ENCODE measurements at regions not wholly inside any gene's neighbourhood (a gene's known extent, or its start where the extent isn't known, plus 50 kb on each side); places are given as distances from the start of the nearest gene placed in this dataset.
"Not testable (repeated sequence)": the region's sequence is repeated elsewhere in the genome, so short reads cannot be mapped to it uniquely, and the experiment has no call there.

DNA sequence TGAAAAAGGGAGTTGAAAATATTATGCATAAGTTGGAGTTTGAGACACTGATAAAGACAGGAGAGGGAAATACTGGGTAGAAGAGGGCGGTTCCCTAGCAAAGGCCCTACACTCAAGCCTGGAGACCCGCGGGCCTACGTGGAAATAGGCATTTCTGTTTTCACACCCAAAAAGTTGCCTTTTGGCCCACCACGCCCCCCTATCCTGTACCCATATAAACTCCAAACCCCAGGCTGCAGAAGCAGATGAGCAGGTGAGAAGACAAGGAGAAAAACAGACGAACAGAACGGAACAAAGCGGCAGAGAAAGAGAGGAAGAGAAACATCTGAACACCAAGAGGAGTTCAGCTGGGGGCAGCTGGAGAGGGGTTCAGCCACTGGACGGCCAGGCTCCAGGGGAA, 177.9 kb downstream of the GALC start:
- no peak for DNase-seq (ENCODE audit: low spot score)

- no peak for DNase-seq (ENCODE audit: low spot score)
Observed at GRCh38 chr14:87813686-87814085, 179.3 kb downstream of the GALC start.

- DNase-seq (ENCODE audit: low spot score) = no peak
Observed at GRCh38 chr14:87813211-87813610, 179.8 kb downstream of the GALC start.

DNA sequence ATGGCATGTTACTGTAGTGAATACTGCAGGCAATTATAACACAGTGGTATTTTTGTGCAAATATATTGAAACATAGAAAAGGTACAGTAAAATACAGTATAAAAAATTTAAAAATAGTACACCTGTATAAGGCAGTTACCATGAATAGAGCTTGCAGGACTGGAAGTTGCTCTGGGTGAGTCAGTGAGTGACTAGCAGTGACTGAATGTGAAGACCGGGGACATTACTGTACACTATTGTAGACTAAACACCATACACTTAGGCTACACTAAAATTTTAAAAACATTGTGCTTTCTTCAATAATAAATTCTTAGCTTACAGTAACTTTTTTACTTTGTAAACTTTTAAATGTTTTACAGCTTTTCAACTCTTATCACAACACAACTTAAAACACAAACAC, 181.7 kb downstream of the GALC start:
- no peak for DNase-seq (ENCODE audit: low spot score)

DNA sequence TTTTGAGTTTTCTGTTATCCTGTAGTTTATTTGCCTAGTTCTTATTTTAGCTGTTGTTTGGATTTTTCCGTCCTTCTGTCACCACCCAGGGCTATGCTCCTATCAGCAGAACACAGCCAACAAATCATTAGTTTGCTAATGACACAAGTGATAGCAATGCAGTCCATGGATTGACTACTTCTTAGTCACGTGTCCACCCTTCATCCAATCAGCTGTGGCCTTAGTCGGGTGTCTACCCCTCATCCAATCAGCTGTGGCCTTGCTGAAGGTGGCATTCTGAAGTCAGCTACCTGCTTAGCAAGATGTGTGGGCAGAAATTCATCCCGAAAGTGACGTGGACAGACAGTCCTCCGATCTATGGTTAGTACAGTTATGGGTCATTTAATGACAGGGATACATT, 182.3 kb downstream of the GALC start:
- no peak for DNase-seq (ENCODE audit: low spot score)

GRCh38 chr14:87809261-87809660, 183.7 kb downstream of the GALC start:
- no peak for DNase-seq (ENCODE audit: low spot score)

DNA sequence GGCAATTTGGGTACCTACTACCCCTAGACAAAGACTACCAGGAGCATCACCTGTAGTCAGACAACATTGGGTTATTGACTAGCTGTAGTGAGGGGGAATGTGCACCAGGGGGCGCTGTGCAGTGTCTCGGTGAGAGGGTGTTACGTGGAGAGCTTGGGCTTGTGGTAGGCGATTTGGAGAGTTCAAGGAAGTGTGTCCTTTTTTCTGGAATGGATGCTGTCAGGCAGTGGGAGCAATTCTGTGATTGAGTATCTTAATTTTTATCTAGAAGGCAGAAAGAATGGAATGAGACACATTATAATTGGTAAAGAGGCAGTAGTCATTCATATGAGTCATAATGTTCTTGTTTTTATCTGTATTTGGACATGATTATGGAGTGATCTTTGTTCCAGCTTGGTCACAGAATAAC, 187.7 kb downstream of the GALC start:
- peak; percentile 12 for DNase-seq (ENCODE audit: low spot score)

DNA sequence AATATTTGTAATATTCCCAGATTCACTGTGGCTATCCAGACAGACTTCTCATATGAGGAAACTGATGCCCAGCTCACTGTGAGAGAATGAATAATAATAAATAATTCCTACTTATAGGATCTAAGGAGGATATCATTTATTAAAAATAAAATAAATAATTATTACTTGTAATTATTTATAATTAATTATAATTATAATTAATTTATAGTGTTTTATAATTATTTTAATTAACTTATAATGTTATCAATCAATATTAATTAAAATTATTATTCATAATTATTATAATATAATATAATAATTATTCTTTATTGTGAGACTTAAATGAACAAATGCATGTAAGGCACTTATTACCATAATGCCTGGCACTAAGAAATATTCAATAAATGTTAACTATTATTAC, 192.8 kb downstream of the GALC start:
- DNase-seq (ENCODE audit: low spot score) = no peak

- DNase-seq (ENCODE audit: low spot score) = no peak
Observed at GRCh38 chr14:87799400-87799799, 193.6 kb downstream of the GALC start.

DNA sequence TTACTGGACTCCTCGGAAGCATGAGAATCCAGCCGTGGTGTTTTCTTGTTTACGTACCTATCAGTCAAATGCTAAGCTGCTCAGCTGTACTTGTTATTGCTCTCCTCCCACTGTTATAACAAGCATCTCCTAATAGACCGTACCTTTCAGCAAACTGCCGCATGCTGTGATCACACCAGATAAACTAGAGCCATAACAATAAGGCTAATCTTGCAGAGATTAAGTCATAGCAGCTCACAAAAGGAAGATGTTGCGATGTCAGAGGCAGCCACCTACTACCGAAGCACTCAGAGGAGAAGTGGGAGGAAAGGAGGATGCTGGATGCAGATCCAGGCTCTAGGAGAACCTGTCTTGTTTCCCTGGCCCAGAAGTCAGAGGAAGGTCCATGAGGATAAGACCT, 196.0 kb downstream of the GALC start:
- no peak for DNase-seq (ENCODE audit: low spot score)

DNA sequence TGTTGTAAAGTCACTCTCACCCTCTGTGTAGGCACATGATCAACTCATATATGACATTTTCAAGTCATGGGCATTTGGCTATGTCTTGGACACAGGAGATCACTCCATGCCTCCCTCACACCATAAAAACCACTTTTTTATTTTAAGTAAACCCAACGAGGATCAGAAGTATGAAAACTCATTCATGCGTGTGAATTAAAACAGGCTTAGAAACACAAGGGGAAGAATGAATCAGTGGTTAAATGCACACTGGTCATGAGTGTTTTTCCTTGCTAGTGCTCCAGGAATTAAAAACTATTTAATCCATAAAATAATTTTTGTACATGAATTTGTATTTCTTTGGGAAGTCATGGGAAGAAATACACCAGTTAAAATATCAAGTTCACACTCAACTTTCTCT, 198.4 kb downstream of the GALC start:
- DNase-seq (ENCODE audit: low spot score) = no peak

- no peak for DNase-seq (ENCODE audit: low spot score)
Observed at GRCh38 chr14:87785897-87786296, 207.1 kb downstream of the GALC start.

DNA sequence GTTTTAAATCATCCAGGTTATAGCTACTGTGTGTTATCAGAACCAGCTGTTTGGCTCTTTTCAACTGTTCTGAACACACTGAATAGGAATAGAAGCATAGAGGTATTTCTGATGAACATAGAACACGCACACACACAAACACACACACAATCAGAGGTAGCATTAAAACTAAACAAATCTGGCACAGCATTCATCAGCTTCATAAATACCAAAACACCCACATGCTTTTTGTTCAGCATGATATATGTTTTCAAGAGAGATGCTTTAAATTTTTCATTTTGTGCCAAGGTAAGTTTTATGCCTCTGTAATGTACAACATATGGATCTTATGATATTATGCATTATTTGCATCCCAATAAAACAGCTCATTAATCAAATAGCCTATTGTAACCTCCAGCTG, 208.6 kb downstream of the GALC start:
- DNase-seq (ENCODE audit: low spot score) = no peak

DNA sequence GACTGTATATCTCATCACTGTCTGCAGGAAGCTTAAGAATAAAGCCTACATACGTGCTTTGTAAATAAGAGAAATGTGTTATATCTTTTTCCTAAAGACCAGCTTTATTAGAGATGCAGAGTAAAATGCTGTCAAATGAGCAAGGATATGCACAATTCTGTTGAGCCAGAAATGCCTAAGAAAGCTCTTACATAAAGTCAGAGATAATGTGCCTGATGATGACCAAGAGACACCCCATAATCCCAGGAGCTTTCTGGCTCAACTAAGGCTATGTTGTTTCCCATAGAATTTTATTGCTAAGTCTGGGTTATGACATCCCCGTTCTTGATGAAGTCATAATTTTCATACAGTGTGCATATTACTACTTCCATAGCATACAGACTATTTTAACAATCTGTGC, 209.9 kb downstream of the GALC start:
- no peak for DNase-seq (ENCODE audit: low spot score)

GRCh38 chr14:87772854-87773253, 220.1 kb downstream of the GALC start:
- no peak for DNase-seq (ENCODE audit: low spot score)

- no peak for DNase-seq (ENCODE audit: low spot score)
Observed at GRCh38 chr14:87767567-87767901, 225.4 kb downstream of the GALC start.

GRCh38 chr14:87758876-87759275, 234.1 kb downstream of the GALC start:
- DNase-seq (ENCODE audit: low spot score) = no peak

GRCh38 chr14:87756661-87757060, 236.3 kb downstream of the GALC start:
- DNase-seq (ENCODE audit: low spot score) = no peak

DNA sequence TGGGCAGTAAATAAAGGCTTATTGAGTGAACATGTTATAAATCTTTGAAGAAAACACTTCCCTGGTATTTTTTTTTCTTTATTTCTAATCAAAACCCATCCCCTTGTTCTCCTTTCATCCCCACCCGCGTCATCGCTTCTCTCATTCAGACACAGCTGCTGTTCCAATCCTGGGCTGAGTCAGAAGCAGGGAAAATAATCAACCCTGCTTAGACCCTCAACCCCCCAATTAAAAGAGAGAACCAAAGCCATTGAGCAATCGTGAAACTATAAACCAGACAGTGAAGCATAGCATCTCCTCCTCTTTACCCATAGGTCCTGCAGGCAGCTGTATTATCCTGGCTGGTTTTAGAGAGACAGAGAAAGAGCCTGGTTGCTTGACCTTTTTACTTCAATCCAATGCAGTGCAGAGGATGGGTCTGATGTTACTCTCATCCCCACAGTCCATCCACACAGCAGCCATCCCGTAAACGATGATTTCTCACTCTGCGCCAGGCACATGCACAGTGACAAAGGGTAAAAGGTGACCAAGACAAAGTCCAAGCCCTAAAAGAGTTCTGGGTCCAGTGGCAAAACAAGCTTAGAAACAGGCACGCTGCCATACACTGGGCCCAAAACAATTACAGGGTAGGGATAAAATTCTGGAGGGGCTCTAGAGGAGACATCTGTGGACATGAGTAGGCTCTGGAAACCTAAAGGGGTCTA, 238.3 kb downstream of the GALC start:
- DNase-seq (ENCODE audit: low spot score) = no peak

GRCh38 chr14:87748558-87748957, 244.4 kb downstream of the GALC start:
- DNase-seq (ENCODE audit: low spot score) = no peak

DNA sequence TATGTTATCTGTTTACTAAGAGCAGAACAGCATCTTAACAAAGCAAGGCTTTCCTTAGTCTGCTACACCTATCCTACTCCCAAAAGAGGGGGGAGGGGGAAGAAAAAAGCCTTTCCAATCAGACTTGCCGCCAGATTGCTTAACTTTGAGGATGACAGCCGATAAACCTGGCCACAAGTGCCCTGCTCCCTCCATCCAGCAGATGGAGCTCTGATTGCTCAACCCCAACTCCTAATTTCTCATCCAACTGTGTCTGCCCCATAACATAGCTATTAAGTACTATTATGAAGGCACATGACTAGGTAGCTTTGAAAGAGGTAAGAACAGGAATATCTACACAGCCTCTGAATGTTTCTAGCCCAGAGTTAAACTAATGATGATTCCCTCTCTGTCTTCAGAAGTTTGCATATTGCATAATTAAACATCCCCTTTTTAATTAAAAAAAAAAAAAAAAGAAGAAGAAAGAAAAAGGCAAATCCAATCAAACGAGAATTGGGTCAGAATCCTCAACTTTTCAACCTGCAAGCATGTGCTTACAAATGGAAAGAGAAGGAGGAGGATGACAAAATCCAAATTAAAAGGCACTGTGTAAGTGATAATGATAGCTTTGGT, 247.4 kb downstream of the GALC start:
- no peak for DNase-seq (ENCODE audit: low spot score)

DNA sequence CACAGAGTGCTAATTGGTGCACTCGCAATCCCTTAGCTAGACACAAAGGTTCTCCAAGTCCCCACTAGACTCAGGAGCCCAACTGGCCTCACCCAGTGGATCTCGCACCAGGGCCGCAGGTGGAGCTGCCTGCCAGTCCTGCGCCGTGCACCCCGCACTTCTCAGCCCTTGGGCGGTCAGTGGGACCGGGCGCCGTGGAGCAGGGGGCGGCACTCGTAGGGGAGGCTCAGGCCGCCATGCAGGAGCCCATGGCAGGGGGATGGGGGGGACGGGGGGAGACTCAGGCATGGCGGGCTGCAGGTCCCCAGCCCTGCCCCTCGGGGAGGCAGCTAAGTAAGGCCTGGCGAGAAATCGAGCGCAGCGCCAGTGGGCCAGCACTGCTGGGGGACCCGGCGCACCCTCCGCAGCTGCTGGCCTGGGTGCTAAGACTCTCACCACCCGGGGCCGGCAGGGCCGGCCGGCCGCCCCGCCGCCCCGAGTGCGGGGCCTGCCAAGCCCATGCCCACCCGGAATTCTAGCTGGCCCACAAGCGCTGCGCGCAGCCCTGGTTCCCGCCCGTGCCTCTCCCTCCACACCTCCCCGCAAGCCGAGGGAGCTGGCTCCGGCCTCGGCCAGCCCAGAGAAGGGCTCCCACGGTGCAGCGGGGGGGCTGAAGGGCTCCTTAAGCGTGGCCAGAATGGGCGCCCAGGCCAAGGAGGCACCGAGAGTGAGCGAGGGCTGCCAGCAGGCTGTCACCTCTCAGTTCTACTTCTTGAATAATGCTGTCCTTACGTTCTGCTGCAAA, 258.2 kb downstream of the GALC start:
- DNase-seq (ENCODE audit: low spot score) = not testable (repeated sequence)

GRCh38 chr14:87733115-87733514, 259.9 kb downstream of the GALC start:
- not testable (repeated sequence) for DNase-seq (ENCODE audit: low spot score)
